HCT116 (cell line): ENCODE measurements at regions not wholly inside any gene's neighbourhood (a gene's known extent, or its start where the extent isn't known, plus 50 kb on each side); places are given as distances from the start of the nearest gene placed in this dataset.

Experiments used
- ATAC-seq: fragments of 200-7000 bp; cut with Tn5 transposase; 2 replicates; pipeline ENCODE4 v1.9.1; 2020; ENCODE audit warnings: mild to moderate bottlenecking, moderate library complexity
- BruUV-seq: library from RNA; stranded (reverse); fragments of 400-500 nt; replicated peaks from 2 replicates; lab custom pipeline; 2021; lab: Mats Ljungman, UMichigan
- CTCF ChIA-PET: fragments of 300-600 bp; sonication (Branson Sonifier 250); formaldehyde crosslinking; loops from one replicate; lab custom pipeline; 2021; ENCODE audit warnings: antibody characterized with exemption; lab: Charles Lee
- POLR2A ChIA-PET: fragments of 300-600, 350-600 bp; sonication (Branson Sonifier 250); formaldehyde crosslinking; loops from one replicate; lab custom pipeline; 2021; ENCODE audit warnings: antibody characterized with exemption; lab: Charles Lee
- RAD21 ChIA-PET, 2 experiments: fragments of 300-600 bp; sonication (Branson Sonifier 250); formaldehyde crosslinking; loops; one replicate each; lab custom pipeline; 2023; ENCODE audit warnings: low total read pairs in 2 of 2; ENCODE audit not compliant: uncharacterized antibody in 2 of 2, unreplicated experiment in 2 of 2, low non-redundant PET in 1 of 2; lab: Charles Lee
- DNase-seq: peaks from one replicate; pipeline ENCODE4 v3.0.0-alpha.2; 2010; ENCODE audit warnings: low read depth, low spot score
- H2AFZ ChIP-seq: fragments of 200-600 bp; shearing (Covaris generic), sonication (generic); 2 replicates; pipeline ENCODE4 v1.6.1; 2017; ENCODE audit warnings: low read depth, mixed run types, mixed read lengths, antibody characterized with exemption, low read length; ENCODE audit not compliant: poor library complexity, severe bottlenecking
- H3K27ac ChIP-seq: 2 replicates; pipeline ENCODE4 v1.5.1; 2012; ENCODE audit warnings: low read depth, low read length
- H3K27me3 ChIP-seq: fragments of 200-600 bp; sonication (generic); 2 replicates; pipeline ENCODE4 v1.6.1; 2016; ENCODE audit warnings: mixed run types, low read length, mixed read lengths; ENCODE audit not compliant: insufficient read depth
- H3K36me3 ChIP-seq, 2 experiments: fragments of 200-500 bp in 1 of 2; fragments of 200-600 bp in 1 of 2; sonication (Bioruptor generic) in 1 of 2; sonication (generic) in 1 of 2; 2 replicates each; pipeline versions ENCODE4 v1.5.1 to v1.6.1; 2014 to 2016; ENCODE audit warnings: low read length in 2 of 2, inconsistent platforms in 1 of 2, mixed read lengths in 1 of 2, mixed run types in 1 of 2; ENCODE audit not compliant: insufficient read depth in 2 of 2, control insufficient read depth in 1 of 2
- H3K4me1 ChIP-seq, 2 experiments: fragments of 200-600 bp in 1 of 2; sonication (generic) in 1 of 2; 2 replicates each; pipeline versions ENCODE4 v1.5.1 to v1.6.1; 2012 to 2017; ENCODE audit warnings: low read length in 2 of 2, inconsistent platforms in 1 of 2, mild to moderate bottlenecking in 1 of 2, mixed read lengths in 1 of 2, mixed run types in 1 of 2, moderate library complexity in 1 of 2; ENCODE audit not compliant: insufficient read depth in 2 of 2, control insufficient read depth in 1 of 2
- H3K4me2 ChIP-seq: fragments of 200-600 bp; sonication (generic); 2 replicates; pipeline ENCODE4 v1.6.1; 2017; ENCODE audit warnings: mixed run types, low read length, mixed read lengths
- H3K4me3 ChIP-seq, 2 experiments: fragments of 200-600 bp in 1 of 2; sonication (generic) in 1 of 2; replicated peaks in 1 of 2; 2 replicates each; pipeline ENCODE4 v1.5.1; 2011 to 2016; ENCODE audit warnings: low read length in 2 of 2, control low read depth in 1 of 2, low read depth in 1 of 2, mild to moderate bottlenecking in 1 of 2, mixed read lengths in 1 of 2, mixed run types in 1 of 2
- H3K79me2 ChIP-seq: fragments of 200-600 bp; sonication (generic); 2 replicates; pipeline ENCODE4 v1.6.1; 2017; ENCODE audit warnings: mild to moderate bottlenecking, mixed run types, low read length, moderate library complexity, mixed read lengths; ENCODE audit not compliant: insufficient read depth
- H3K9ac ChIP-seq: fragments of 200-600 bp; sonication (generic); 2 replicates; pipeline ENCODE4 v1.6.1; 2016; ENCODE audit warnings: low read length, mixed read lengths
- H3K9me2 ChIP-seq: fragments of 200-600 bp; sonication (generic), shearing (Covaris generic); 2 replicates; pipeline ENCODE4 v1.6.1; 2017; ENCODE audit warnings: mixed run types, mild to moderate bottlenecking, moderate library complexity; ENCODE audit not compliant: insufficient read depth
- H3K9me3 ChIP-seq, 2 experiments: fragments of 200-500 bp in 1 of 2; fragments of 200-600 bp in 1 of 2; sonication (Bioruptor generic) in 1 of 2; sonication (generic) in 1 of 2; 2 replicates each; pipeline ENCODE4 v1.6.1; 2014 to 2017; ENCODE audit warnings: low read length in 2 of 2, mixed read lengths in 2 of 2, inconsistent platforms in 1 of 2, low read depth in 1 of 2, mild to moderate bottlenecking in 1 of 2, mixed run types in 1 of 2, moderate library complexity in 1 of 2; ENCODE audit not compliant: control insufficient read depth in 1 of 2, insufficient read depth in 1 of 2
- H4K20me1 ChIP-seq: fragments of 200-600 bp; sonication (generic), shearing (Covaris generic); 2 replicates; pipeline ENCODE4 v1.6.1; 2017; ENCODE audit warnings: mixed run types, mild to moderate bottlenecking, moderate library complexity; ENCODE audit not compliant: insufficient read depth
- CEBPB ChIP-seq: IDR thresholded peaks from 2 replicates; pipeline ENCODE4 v1.6.1; 2012; ENCODE audit warnings: low read depth
- CTCF ChIP-seq, 3 experiments: fragments of 200-600 bp in 1 of 3; sonication (generic) in 1 of 3; IDR thresholded peaks in 2 of 3; conservative IDR thresholded peaks in 1 of 3; 2 replicates each; pipeline ENCODE4 v1.5.1; 2012 to 2017; ENCODE audit warnings: low read depth in 2 of 3, low read length in 2 of 3, antibody characterized with exemption in 1 of 3, borderline replicate concordance in 1 of 3, control low read depth in 1 of 3, mild to moderate bottlenecking in 1 of 3, mixed read lengths in 1 of 3, mixed run types in 1 of 3, moderate library complexity in 1 of 3; ENCODE audit not compliant: insufficient read depth in 1 of 3
- EGR1 ChIP-seq: IDR thresholded peaks from 2 replicates; pipeline ENCODE4 v1.6.1; 2012; ENCODE audit warnings: low read depth
- ELF1 ChIP-seq: IDR thresholded peaks from 2 replicates; pipeline ENCODE4 v1.6.1; 2012; ENCODE audit warnings: low read depth, borderline replicate concordance
- EZH2 ChIP-seq: fragments of 200-600 bp; sonication (generic); IDR thresholded peaks from 2 replicates; pipeline ENCODE4 v1.6.1; 2017; ENCODE audit warnings: antibody characterized with exemption, mixed run types
- EZH2phosphoT487 ChIP-seq: fragments of 200-600 bp; IDR thresholded peaks from 2 replicates; pipeline ENCODE4 v1.6.1; 2018; ENCODE audit warnings: antibody characterized with exemption, borderline replicate concordance
- JUND ChIP-seq: IDR thresholded peaks from 2 replicates; pipeline ENCODE4 v1.6.1; 2012
- RAD21 ChIP-seq: IDR thresholded peaks from 2 replicates; pipeline ENCODE4 v1.6.1; 2012; ENCODE audit warnings: low read depth, mild to moderate bottlenecking
- SP1 ChIP-seq: IDR thresholded peaks from 2 replicates; pipeline ENCODE4 v1.6.1; 2012; ENCODE audit warnings: low read depth
- SRF ChIP-seq: IDR thresholded peaks from 2 replicates; pipeline ENCODE4 v1.6.1; 2012; ENCODE audit warnings: low read depth
- TCF7L2 ChIP-seq: IDR thresholded peaks from 2 replicates; pipeline ENCODE4 v1.7.0; 2011; ENCODE audit warnings: borderline replicate concordance, inconsistent platforms; ENCODE audit not compliant: insufficient read depth, insufficient read length; ENCODE audit errors: extremely low read depth
- YY1 ChIP-seq: IDR thresholded peaks from 2 replicates; pipeline ENCODE4 v1.6.1; 2011; ENCODE audit warnings: low read length, low read depth, moderate library complexity, mild to moderate bottlenecking; ENCODE audit not compliant: insufficient replicate concordance; ENCODE audit errors: extremely low read depth
- ZBTB33 ChIP-seq: IDR thresholded peaks from 2 replicates; pipeline ENCODE4 v1.6.1; 2011; ENCODE audit warnings: mild to moderate bottlenecking, low read length, moderate library complexity; ENCODE audit not compliant: insufficient replicate concordance; ENCODE audit errors: extremely low read depth
- ZFX ChIP-seq: fragments of 450-650 bp; IDR thresholded peaks from 2 replicates; pipeline ENCODE4 v1.6.1; 2017
- intact Hi-C: fragments of 100-400 bp; cut with micrococcal nuclease; formaldehyde crosslinking; loops from 2 replicates; pipeline ENCODE4 v1.10.0; 2022
- TF ChIP-seq, protein P1 (sequence below): IDR thresholded peaks from 2 replicates; pipeline ENCODE4 v1.6.1; 2012

DNA sequence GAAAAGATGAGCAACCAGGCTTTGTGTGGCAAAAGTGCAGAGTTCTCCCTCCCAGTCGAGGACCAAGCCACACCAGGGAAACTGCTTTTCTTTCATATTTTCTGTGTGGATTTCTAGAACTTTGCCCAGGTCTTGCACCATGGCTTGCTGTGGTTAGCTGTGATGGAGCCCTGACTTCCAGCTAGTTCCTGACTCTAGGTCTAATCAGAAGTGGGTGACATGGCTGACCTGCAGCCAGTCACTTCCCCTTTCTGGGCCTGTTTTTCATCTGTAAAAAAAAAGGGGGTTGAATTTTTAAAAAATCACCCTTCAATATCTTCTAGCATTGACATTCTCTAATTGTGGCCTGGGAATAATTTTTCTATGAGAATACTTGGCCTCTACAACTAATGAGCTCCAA, 491.2 kb upstream of the USP24 start:
- ATAC-seq (no peak), DNase-seq (no peak)
- ChIA-PET RAD21 (no interaction called here), POLR2A (no interaction called here), CTCF (no interaction called here)
- H3K9me2 ChIP-seq = no peaks in the 10 kb centered on the region
- no peak overlapping the region for H3K4me3 ChIP-seq
- H3K4me2 ChIP-seq = no peak overlapping the region
- no peaks in the 10 kb centered on the region for H3K79me2 ChIP-seq
- no peaks in the 10 kb centered on the region for H4K20me1 ChIP-seq
- H3K36me3 ChIP-seq = no peaks in the 10 kb centered on the region
- H3K27me3 ChIP-seq = no peaks in the 10 kb centered on the region
- BruUV-seq = no TSS peak
- H3K4me1 ChIP-seq = no peaks in the 10 kb centered on the region
- H3K9ac ChIP-seq = no peak overlapping the region
- intact Hi-C loops = no loop called here
- no peak overlapping the region for H2AFZ ChIP-seq
- no peaks in the 10 kb centered on the region for H3K9me3 ChIP-seq
- H3K27ac ChIP-seq = no peak overlapping the region
- TF ChIP-seq, protein P1, sequence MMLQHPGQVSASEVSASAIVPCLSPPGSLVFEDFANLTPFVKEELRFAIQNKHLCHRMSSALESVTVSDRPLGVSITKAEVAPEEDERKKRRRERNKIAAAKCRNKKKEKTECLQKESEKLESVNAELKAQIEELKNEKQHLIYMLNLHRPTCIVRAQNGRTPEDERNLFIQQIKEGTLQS = no peak
- TF ChIP-seq YY1 (no peak), JUND (no peak), CTCF (IDR thresholded peaks at IDR 0.05 in 2 of 3, conservative IDR thresholded peaks at IDR 0.05 in 1 of 3; ENCODE audit: borderline replicate concordance in 1 of 3, insufficient read depth in 1 of 3, low read depth in 2 of 3, low read length in 2 of 3) (no peak), EGR1 (no peak), EZH2 (no peak), RAD21 (no peak), SRF (no peak)

DNA sequence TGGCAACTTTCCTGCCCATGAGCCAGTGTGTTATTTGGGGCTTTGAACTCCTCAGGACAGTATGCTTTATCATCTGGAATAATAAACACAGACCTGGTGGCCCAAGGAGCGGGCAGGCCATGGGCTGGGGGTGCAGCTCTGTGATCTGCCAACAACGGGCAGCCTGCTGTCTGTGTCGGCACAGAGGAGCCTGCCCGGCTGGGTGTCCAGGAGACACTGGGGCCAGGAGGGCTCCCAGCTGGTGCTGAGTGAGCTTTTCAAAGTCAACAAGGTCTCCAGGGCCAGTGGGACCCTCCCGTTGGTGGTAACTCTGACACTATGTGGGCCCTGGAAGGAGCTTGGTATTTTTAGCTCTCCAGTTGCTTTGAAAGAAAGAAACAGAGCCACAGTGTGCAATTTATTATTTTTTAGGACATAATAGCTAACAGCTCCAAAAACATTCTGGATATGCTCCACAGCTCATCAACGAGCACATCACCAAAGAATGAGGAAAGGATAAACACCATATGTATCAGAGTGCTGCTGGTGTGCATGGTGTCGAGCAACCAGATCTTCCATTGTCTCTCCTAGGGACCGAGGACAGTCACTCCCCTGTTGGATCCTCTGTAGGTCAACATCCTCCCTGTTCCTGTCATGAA, 488.7 kb upstream of the USP24 start:
- no peak for DNase-seq
- no peaks in the 10 kb centered on the region for H3K9me2 ChIP-seq
- H3K27ac ChIP-seq = no peak overlapping the region
- no peak overlapping the region for H3K4me3 ChIP-seq
- no TSS peak for BruUV-seq
- no peaks in the 10 kb centered on the region for H3K36me3 ChIP-seq
- H3K4me1 ChIP-seq = no peaks in the 10 kb centered on the region
- no peak for ATAC-seq
- RAD21 ChIA-PET = no interaction called here
- no peaks in the 10 kb centered on the region for H3K27me3 ChIP-seq
- POLR2A ChIA-PET = interaction anchor here (0.6 kb wide), 1 partner anchor 591 kb away, joined by 3 read pairs; no protein-coding TSS in a partner anchor
- CTCF ChIA-PET = no interaction called here
- intact Hi-C loops = no loop called here
- no peak overlapping the region for H2AFZ ChIP-seq
- H4K20me1 ChIP-seq = no peaks in the 10 kb centered on the region
- no peaks in the 10 kb centered on the region for H3K9me3 ChIP-seq
- H3K4me2 ChIP-seq = no peak overlapping the region
- no peaks in the 10 kb centered on the region for H3K79me2 ChIP-seq
- no peak overlapping the region for H3K9ac ChIP-seq
- TF ChIP-seq ELF1 (no peak), EZH2 (no peak), CEBPB (no peak), SP1 (no peak), EZH2phosphoT487 (no peak), ZFX (no peak), ZBTB33 (no peak), TCF7L2 (no peak)
